OCI-LY1 (cell line): ENCODE measurements at regions not wholly inside any gene's neighbourhood (a gene's known extent, or its start where the extent isn't known, plus 50 kb on each side); places are given as distances from the start of the nearest gene placed in this dataset.

Experiments
- CTCF ChIP-seq: fragments of 200-600 bp; sonication (generic), shearing (Covaris generic); IDR thresholded peaks from 2 replicates; pipeline ENCODE4 v1.5.1; 2017; ENCODE audit warnings: mild to moderate bottlenecking, antibody characterized with exemption, low read length, moderate library complexity, mixed read lengths
- EZH2 ChIP-seq: fragments of 200-600 bp; sonication (generic), shearing (Covaris generic); IDR thresholded peaks from 2 replicates; pipeline ENCODE4 v1.8.0; 2017; ENCODE audit warnings: borderline replicate concordance, mixed run types, mild to moderate bottlenecking, antibody characterized with exemption, low read length, moderate library complexity, mixed read lengths

- TF ChIP-seq CTCF (no peak), EZH2 (no peak)
Measured at GRCh38 chr14:97368900-97369564, 571.9 kb downstream of the VRK1 start.
